ENCODE measurements at regions not wholly inside any gene's neighbourhood (a gene's known extent, or its start where the extent isn't known, plus 50 kb on each side); places are given as distances from the start of the nearest gene placed in this dataset.
"Not testable (repeated sequence)": the region's sequence is repeated elsewhere in the genome, so short reads cannot be mapped to it uniquely, and the experiment has no call there.

GRCh38 chr7:94321138-94321537 is 73.6 kb upstream of the COL1A2 start:
- H3K27ac ChIP-seq (ENCODE audit: low read length); H3K4me3 ChIP-seq (ENCODE audit: low read length); H3K9ac ChIP-seq (ENCODE audit: low read length); H3K27me3 ChIP-seq (ENCODE audit: insufficient read depth, low read depth, low read length); H3K36me3 ChIP-seq (ENCODE audit: insufficient read depth, low read length); H3F3A ChIP-seq (ENCODE audit: insufficient read depth, low read length, poor library complexity, severe bottlenecking); H4K20me1 ChIP-seq (ENCODE audit: insufficient read depth); H3K9me3 ChIP-seq (ENCODE audit: low read length); H3K79me2 ChIP-seq (replicated peaks; ENCODE audit: insufficient read depth, low read length); H3K9me2 ChIP-seq (ENCODE audit: insufficient read depth, low read length); H2AFZ ChIP-seq (ENCODE audit: low read depth, low read length); H3K4me2 ChIP-seq (ENCODE audit: low read length): not testable (repeated sequence)

- no peaks in the 10 kb centered on the region for H3K9me3 ChIP-seq (ENCODE audit: low read length)
Measured at GRCh38 chr7:94323844-94324243, 70.9 kb upstream of the COL1A2 start.

More at GRCh38 chr7:94323844-94324243, 70.9 kb upstream of the COL1A2 start:
- H3K4me2 ChIP-seq (ENCODE audit: low read length), result no peak overlapping the region
- TF ChIP-seq EZH2 (IDR thresholded peaks at IDR 0.05; ENCODE audit: borderline replicate concordance, insufficient read depth, low read length, poor library complexity, severe bottlenecking), result no peak
- no peak for TF ChIP-seq SMC3 (conservative IDR thresholded peaks at IDR 0.05; ENCODE audit: poor library complexity)
- TF ChIP-seq MXI1 (conservative IDR thresholded peaks at IDR 0.05; ENCODE audit: poor library complexity, severe bottlenecking), result no peak
- TF ChIP-seq RAD21 (conservative IDR thresholded peaks at IDR 0.05), result no peak
- TF ChIP-seq EP300 (conservative IDR thresholded peaks at IDR 0.05; ENCODE audit: poor library complexity, severe bottlenecking), result no peak
- no peak for TF ChIP-seq TAF1 (IDR thresholded peaks at IDR 0.05; ENCODE audit: low read depth)
- TF ChIP-seq POLR2AphosphoS5 (IDR thresholded peaks at IDR 0.05), result no peak
- no peak for TF ChIP-seq CTCF (IDR thresholded peaks at IDR 0.05; ENCODE audit: poor library complexity, severe bottlenecking)
- TF ChIP-seq REST (IDR thresholded peaks at IDR 0.05; ENCODE audit: borderline replicate concordance), result no peak
- H3K36me3 ChIP-seq (ENCODE audit: insufficient read depth, low read length), result no peaks in the 10 kb centered on the region
- H3K27ac ChIP-seq (ENCODE audit: low read length), result no peak overlapping the region
- no peaks in the 10 kb centered on the region for H3K9me2 ChIP-seq (ENCODE audit: insufficient read depth, low read length)
- no peak overlapping the region for H3K9ac ChIP-seq (ENCODE audit: low read length)
- no peaks in the 10 kb centered on the region for H3K79me2 ChIP-seq (replicated peaks; ENCODE audit: insufficient read depth, low read length)
- no peaks in the 10 kb centered on the region for H3K27me3 ChIP-seq (ENCODE audit: insufficient read depth, low read depth, low read length)
- H3K4me3 ChIP-seq (ENCODE audit: low read length), result no peak overlapping the region
- no peaks in the 10 kb centered on the region for H3F3A ChIP-seq (ENCODE audit: insufficient read depth, low read length, poor library complexity, severe bottlenecking)
- H2AFZ ChIP-seq (ENCODE audit: low read depth, low read length), result no peak overlapping the region
- H4K20me1 ChIP-seq (ENCODE audit: insufficient read depth), result no peaks in the 10 kb centered on the region
